ENCODE measurements at regions not wholly inside any gene's neighbourhood (a gene's known extent, or its start where the extent isn't known, plus 50 kb on each side); places are given as distances from the start of the nearest gene placed in this dataset.

- H3K9ac ChIP-seq (ENCODE audit: low read length): no peak overlapping the region
- no peaks in the 10 kb centered on the region for H3K9me2 ChIP-seq (ENCODE audit: low read depth, low read length)
- no peaks in the 10 kb centered on the region for H3K9me3 ChIP-seq (ENCODE audit: low read length)
- no peak overlapping the region for H3K4me3 ChIP-seq (ENCODE audit: low read depth, low read length, poor library complexity, severe bottlenecking)
- no peaks in the 10 kb centered on the region for H3K27me3 ChIP-seq (ENCODE audit: insufficient read depth, low read length)
- no peaks in the 10 kb centered on the region for H3F3A ChIP-seq (ENCODE audit: insufficient read depth, low read length)
- TF ChIP-seq CTCF (IDR thresholded peaks at IDR 0.05; ENCODE audit: low read length): no peak
- TF ChIP-seq EZH2 (IDR thresholded peaks at IDR 0.05; ENCODE audit: borderline replicate concordance, low read length): no peak
- no peak overlapping the region for H2AFZ ChIP-seq (ENCODE audit: low read length)
- no peaks in the 10 kb centered on the region for H3K36me3 ChIP-seq (ENCODE audit: insufficient read depth, low read length)
- no peak overlapping the region for H3K27ac ChIP-seq (ENCODE audit: low read depth, low read length, poor library complexity, severe bottlenecking)
- H3K4me1 ChIP-seq (ENCODE audit: insufficient read depth, low read length, severe bottlenecking): no peaks in the 10 kb centered on the region
- no peak overlapping the region for H3K4me2 ChIP-seq (ENCODE audit: low read length)
- no peaks in the 10 kb centered on the region for H4K20me1 ChIP-seq (ENCODE audit: insufficient read depth, low read length)
- H3K79me2 ChIP-seq (ENCODE audit: insufficient read depth, low read length): no peaks in the 10 kb centered on the region
Observed at GRCh38 chr11:81966340-81966739, 767.3 kb downstream of the FAM181B start.

GRCh38 chr11:81963018-81963417, 770.6 kb downstream of the FAM181B start:
- TF ChIP-seq EZH2 (IDR thresholded peaks at IDR 0.05; ENCODE audit: borderline replicate concordance, low read length) (no peak), CTCF (IDR thresholded peaks at IDR 0.05; ENCODE audit: low read length) (peak; percentile 52)
- Histone ChIP-seq H3K4me2 (ENCODE audit: low read length) (no peak overlapping the region), H2AFZ (ENCODE audit: low read length) (no peak overlapping the region)

DNA sequence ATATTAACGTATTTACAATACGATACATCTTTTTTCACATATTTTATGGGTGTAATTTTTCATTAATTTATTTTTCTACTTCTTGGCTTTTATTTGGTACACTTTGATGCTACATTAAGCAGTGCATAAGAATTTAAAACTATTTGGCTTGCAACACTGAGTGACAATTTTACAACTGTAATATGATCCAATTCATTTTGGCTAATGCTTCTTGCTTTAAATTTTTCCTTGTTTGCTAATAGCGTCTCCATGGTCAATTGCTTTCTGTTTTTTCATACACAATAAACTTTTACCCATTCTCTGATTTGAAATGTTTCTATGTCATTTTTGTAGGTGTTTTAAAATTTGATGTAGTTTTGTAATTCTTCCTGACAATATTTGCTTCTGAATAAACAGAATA, 773.2 kb downstream of the FAM181B start:
- Histone ChIP-seq H3K36me3 (ENCODE audit: insufficient read depth, low read length) (no peaks in the 10 kb centered on the region), H4K20me1 (ENCODE audit: insufficient read depth, low read length) (no peaks in the 10 kb centered on the region), H3F3A (ENCODE audit: insufficient read depth, low read length) (no peaks in the 10 kb centered on the region), H3K9ac (ENCODE audit: low read length) (no peak overlapping the region), H3K27me3 (ENCODE audit: insufficient read depth, low read length) (no peaks in the 10 kb centered on the region), H3K4me3 (ENCODE audit: low read depth, low read length, poor library complexity, severe bottlenecking) (no peak overlapping the region), H3K9me3 (ENCODE audit: low read length) (no peaks in the 10 kb centered on the region), H2AFZ (ENCODE audit: low read length) (no peak overlapping the region), H3K4me1 (ENCODE audit: insufficient read depth, low read length, severe bottlenecking) (no peaks in the 10 kb centered on the region), H3K9me2 (ENCODE audit: low read depth, low read length) (no peaks in the 10 kb centered on the region), H3K27ac (ENCODE audit: low read depth, low read length, poor library complexity, severe bottlenecking) (no peak overlapping the region), H3K79me2 (ENCODE audit: insufficient read depth, low read length) (no peaks in the 10 kb centered on the region), H3K4me2 (ENCODE audit: low read length) (no peak overlapping the region)
- TF ChIP-seq CTCF (IDR thresholded peaks at IDR 0.05; ENCODE audit: low read length) (no peak), EZH2 (IDR thresholded peaks at IDR 0.05; ENCODE audit: borderline replicate concordance, low read length) (no peak)

More at GRCh38 chr11:81963018-81963417, 770.6 kb downstream of the FAM181B start:
- Histone ChIP-seq H3K36me3 (ENCODE audit: insufficient read depth, low read length) (no peaks in the 10 kb centered on the region), H3K4me3 (ENCODE audit: low read depth, low read length, poor library complexity, severe bottlenecking) (no peak overlapping the region), H4K20me1 (ENCODE audit: insufficient read depth, low read length) (no peaks in the 10 kb centered on the region), H3K79me2 (ENCODE audit: insufficient read depth, low read length) (no peaks in the 10 kb centered on the region), H3K9me2 (ENCODE audit: low read depth, low read length) (no peaks in the 10 kb centered on the region), H3K27ac (ENCODE audit: low read depth, low read length, poor library complexity, severe bottlenecking) (no peak overlapping the region), H3K9ac (ENCODE audit: low read length) (no peak overlapping the region), H3F3A (ENCODE audit: insufficient read depth, low read length) (no peaks in the 10 kb centered on the region), H3K9me3 (ENCODE audit: low read length) (no peaks in the 10 kb centered on the region), H3K4me1 (ENCODE audit: insufficient read depth, low read length, severe bottlenecking) (no peaks in the 10 kb centered on the region), H3K27me3 (ENCODE audit: insufficient read depth, low read length) (no peaks in the 10 kb centered on the region)

Measured in OCI-LY1 (cell line).